NCI-H226 (cell line): ENCODE measurements at regions not wholly inside any gene's neighbourhood (a gene's known extent, or its start where the extent isn't known, plus 50 kb on each side); places are given as distances from the start of the nearest gene placed in this dataset.

Experiments used
- DNase-seq: peaks from one replicate; pipeline ENCODE4 v3.0.0-alpha.2; 2015

- DNase-seq: no peak
Measured at GRCh38 chr2:81225756-81226155, 921.2 kb upstream of the LRRTM1 start.

GRCh38 chr2:81213598-81213997 lies 909.0 kb upstream of the LRRTM1 start:
- DNase-seq: no peak

GRCh38 chr2:81206216-81206615 lies 901.7 kb upstream of the LRRTM1 start:
- DNase-seq: no peak

- DNase-seq: no peak
Measured at GRCh38 chr2:81196933-81197628, 892.5 kb upstream of the LRRTM1 start.

- DNase-seq: no peak
Measured at GRCh38 chr2:81196383-81196851, 891.9 kb upstream of the LRRTM1 start.

GRCh38 chr2:81195774-81196382 lies 891.3 kb upstream of the LRRTM1 start:
- no peak for DNase-seq

GRCh38 chr2:81195017-81195773 lies 890.6 kb upstream of the LRRTM1 start:
- DNase-seq: no peak

GRCh38 chr2:81194581-81194980 lies 890.0 kb upstream of the LRRTM1 start:
- DNase-seq: no peak

GRCh38 chr2:81194176-81194575 lies 889.6 kb upstream of the LRRTM1 start:
- DNase-seq: no peak

GRCh38 chr2:81181845-81182244 lies 877.3 kb upstream of the LRRTM1 start:
- DNase-seq: no peak

- no peak for DNase-seq
Measured at GRCh38 chr2:81171447-81171846, 866.9 kb upstream of the LRRTM1 start.

- no peak for DNase-seq
Measured at GRCh38 chr2:81163583-81163982, 859.0 kb upstream of the LRRTM1 start.

GRCh38 chr2:81158505-81158904 lies 854.0 kb upstream of the LRRTM1 start:
- DNase-seq: no peak

GRCh38 chr2:81148323-81148722 lies 843.8 kb upstream of the LRRTM1 start:
- no peak for DNase-seq

- DNase-seq: no peak
Measured at GRCh38 chr2:81136296-81136695, 831.7 kb upstream of the LRRTM1 start.

- DNase-seq: no peak
Measured at GRCh38 chr2:81097361-81097760, 792.8 kb upstream of the LRRTM1 start.

- no peak for DNase-seq
Measured at GRCh38 chr2:81093031-81093430, 788.5 kb upstream of the LRRTM1 start.

GRCh38 chr2:81087646-81088045 lies 783.1 kb upstream of the LRRTM1 start:
- DNase-seq: no peak

GRCh38 chr2:81084101-81084500 lies 779.5 kb upstream of the LRRTM1 start:
- no peak for DNase-seq

GRCh38 chr2:81078631-81079030 lies 774.1 kb upstream of the LRRTM1 start:
- no peak for DNase-seq

GRCh38 chr2:81078102-81078501 lies 773.5 kb upstream of the LRRTM1 start:
- no peak for DNase-seq

- no peak for DNase-seq
Measured at GRCh38 chr2:81077396-81077795, 772.8 kb upstream of the LRRTM1 start.

- no peak for DNase-seq
Measured at GRCh38 chr2:81073412-81073811, 768.9 kb upstream of the LRRTM1 start.

GRCh38 chr2:81068144-81068543 lies 763.6 kb upstream of the LRRTM1 start:
- DNase-seq: no peak
